Medulla oblongata (tissue), 1 donor: ENCODE measurements at regions not wholly inside any gene's neighbourhood (a gene's known extent, or its start where the extent isn't known, plus 50 kb on each side); places are given as distances from the start of the nearest gene placed in this dataset.
"Not testable (repeated sequence)": the region's sequence is repeated elsewhere in the genome, so short reads cannot be mapped to it uniquely, and the experiment has no call there.

ENCODE experiments used
- DNase-seq: peaks from one replicate; pipeline ENCODE4 v3.0.0-alpha.2; 2015; ENCODE audit errors: extremely low spot score

GRCh38 chr4:164095313-164096110 lies 601.0 kb downstream of the TMA16 start:
- DNase-seq = no peak

DNA sequence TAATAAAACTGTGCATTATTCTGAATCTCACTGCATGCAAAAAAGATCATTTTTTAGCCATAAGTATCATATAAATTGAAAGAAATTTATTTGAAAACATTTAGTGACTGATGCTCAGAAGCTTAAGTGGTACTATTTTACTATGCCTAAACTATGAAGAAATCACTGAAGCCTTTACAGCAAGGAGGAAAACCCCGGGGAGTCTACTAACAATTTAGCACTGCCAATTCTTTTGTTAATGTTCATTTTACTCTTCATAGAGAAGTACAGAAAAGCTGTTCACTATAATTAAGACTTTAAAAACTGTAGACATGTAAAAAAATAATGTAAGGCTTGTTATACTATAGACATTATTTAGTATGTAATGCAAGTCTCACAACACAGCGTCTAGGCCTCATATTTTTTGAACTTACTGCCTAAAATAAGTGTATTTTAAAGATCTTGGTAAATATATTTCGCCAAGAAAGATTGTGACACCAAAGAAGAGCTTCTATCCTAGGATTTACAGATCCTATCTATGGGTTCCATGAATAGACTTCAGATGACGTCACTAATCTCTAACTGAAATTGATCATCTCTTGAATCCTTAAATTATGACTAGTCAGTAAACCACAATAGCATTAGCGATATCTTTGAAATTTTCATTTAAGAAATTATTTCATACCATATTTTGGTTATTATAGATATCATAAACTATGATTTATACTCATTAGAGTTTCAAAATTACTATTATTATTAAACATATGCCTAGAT lies 602.5 kb downstream of the TMA16 start:
- no peak for DNase-seq

DNA sequence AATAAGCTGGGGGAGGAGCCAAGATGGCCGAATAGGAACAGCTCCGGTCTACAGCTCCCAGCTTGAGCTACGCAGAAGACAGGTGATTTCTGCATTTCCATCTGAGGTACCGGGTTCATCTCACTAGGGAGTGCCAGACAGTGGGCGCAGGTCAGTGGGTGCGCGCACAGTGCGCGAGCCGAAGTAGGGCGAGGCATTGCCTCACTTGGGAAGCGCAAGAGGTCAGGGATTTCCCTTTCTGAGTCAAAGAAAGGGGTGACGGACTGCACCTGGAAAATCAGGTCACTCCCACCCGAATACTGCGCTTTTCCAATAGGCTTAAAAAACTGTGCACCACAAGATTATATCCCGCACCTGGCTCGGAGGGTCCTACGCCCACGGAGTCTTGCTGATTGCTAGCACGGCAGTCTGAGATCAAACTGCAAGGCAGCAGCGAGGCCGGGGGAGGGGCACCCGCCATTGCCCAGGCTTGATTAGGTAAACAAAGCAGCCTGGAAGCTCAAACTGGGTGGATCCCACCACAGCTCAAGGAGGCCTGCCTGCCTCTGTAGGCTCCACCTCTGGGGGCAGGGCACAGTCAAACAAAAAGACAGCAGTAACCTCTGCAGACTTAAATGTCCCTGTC lies 606.4 kb downstream of the TMA16 start:
- DNase-seq = not testable (repeated sequence)

GRCh38 chr4:164108971-164109370 lies 614.5 kb downstream of the TMA16 start:
- no peak for DNase-seq

GRCh38 chr4:164109503-164109902 lies 615.0 kb downstream of the TMA16 start:
- DNase-seq = no peak

DNA sequence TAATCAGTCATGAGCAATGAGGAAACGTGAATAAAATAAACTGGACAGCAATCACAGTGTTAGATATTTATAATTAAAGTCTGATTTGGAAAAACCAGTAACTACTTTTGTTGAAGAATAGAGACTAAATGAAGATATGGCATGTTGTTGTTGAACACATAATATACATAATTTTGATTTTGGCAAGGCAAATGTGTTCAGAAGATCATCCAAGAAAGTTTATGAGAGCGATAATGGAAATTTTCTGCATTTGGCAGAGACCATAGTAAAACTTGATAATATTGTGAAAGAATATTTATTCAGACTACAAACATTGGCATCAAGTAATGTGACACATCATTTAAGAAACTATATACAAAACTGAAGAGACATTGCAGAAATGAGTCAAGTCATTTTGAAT lies 620.7 kb downstream of the TMA16 start:
- no peak for DNase-seq

DNA sequence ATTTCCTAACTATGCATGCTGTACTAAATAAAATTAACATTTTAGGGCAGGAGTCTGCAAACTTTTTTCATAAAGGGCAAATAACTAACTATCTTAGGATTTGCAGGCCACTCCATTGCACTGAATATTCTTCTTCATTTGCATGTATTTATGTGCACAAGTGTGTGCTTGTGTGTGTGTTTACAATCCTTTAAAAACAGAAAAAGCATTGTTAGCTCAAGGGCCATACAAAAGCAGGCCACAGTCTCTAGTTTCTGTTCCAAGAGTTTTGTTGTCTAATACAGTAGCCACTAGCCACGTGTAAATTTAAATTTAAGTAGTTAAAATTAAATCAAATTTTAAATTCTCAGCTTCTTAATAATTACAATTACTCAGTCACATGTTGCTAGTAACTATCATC lies 621.8 kb downstream of the TMA16 start:
- DNase-seq = peak; percentile 78

DNA sequence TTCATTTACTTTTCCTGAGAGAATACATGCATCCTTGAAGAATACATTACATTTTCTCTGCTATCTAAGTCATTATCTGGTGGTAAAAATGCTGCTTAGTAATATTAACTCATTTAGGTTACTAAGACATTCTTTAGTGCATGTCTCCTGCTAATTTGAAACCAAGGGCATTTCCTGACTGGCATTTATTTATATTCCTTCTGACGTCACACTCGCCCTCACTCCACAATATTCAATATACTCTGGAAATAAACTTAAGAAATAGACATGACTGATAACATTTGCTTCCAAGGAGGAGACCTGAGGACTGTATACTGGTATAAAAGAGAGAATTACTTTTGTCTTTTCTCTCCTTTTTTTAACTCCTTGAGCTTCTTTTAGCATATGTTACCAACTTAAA lies 619.5 kb upstream of the SMIM31 start:
- DNase-seq = no peak

GRCh38 chr4:164136180-164136616 lies 617.7 kb upstream of the SMIM31 start:
- DNase-seq = no peak

- DNase-seq = no peak
Measured at GRCh38 chr4:164138521-164138920, 615.4 kb upstream of the SMIM31 start.

- no peak for DNase-seq
Measured at GRCh38 chr4:164139291-164139690, 614.6 kb upstream of the SMIM31 start.

- DNase-seq = not testable (repeated sequence)
Measured at GRCh38 chr4:164141755-164142375, 612.1 kb upstream of the SMIM31 start.

DNA sequence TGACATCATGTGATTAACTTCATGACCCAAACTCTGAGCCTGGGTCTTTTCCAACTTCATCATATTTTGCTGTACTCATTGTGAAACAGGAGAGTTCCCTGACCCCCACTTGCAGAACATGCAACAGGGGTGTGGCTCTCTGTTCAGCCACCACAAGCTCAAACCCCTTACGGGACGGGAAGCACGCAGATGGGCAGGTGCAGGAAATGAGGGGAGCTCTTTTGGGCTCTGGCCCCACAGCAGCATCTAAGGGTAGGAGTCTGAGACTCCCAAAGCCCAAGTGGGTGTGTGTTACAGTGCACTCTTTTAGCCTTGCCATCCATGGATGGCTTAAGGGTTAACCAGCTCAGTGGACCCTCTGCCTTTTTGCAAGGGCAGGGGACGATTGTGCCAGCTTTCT lies 599.5 kb upstream of the SMIM31 start:
- no peak for DNase-seq

- DNase-seq = no peak
Measured at GRCh38 chr4:164169591-164169990, 584.3 kb upstream of the SMIM31 start.

DNA sequence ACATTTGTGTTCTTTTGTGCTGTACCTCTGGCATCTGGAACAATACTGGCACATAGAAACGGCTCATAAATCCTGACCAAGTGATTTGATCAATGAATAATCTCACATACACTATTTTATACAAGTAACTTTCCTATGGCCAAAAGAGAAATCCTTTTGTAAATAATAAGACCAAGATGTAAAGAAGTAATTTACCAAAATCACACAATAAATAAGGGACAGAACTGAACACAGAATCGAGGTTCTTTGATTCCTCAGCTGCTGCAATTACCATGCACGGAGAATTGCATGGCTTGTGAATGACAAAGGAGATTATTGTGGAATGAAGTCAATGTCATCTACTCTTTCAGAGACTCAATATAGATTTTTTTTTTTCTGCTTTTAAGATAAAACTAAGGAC lies 576.8 kb upstream of the SMIM31 start:
- DNase-seq = peak; percentile 75

DNA sequence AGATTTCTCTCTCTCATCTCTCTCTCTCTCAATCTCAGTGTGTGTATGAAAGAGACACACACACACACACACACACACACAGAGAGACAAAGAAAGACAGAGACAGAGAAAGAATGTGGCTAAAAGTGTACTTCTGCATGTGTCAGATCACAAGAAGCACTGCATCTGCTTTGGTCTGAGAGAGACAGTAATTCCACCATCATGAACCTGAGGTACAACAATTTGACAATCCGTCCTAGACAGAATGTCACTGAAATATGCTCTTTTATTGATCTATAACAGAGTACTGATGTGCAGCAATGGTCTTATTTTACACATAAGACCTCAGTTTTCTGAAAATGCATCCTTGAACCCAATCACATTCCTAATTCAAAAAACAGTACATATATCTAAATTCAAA lies 576.2 kb upstream of the SMIM31 start:
- peak; percentile 46 for DNase-seq

DNA sequence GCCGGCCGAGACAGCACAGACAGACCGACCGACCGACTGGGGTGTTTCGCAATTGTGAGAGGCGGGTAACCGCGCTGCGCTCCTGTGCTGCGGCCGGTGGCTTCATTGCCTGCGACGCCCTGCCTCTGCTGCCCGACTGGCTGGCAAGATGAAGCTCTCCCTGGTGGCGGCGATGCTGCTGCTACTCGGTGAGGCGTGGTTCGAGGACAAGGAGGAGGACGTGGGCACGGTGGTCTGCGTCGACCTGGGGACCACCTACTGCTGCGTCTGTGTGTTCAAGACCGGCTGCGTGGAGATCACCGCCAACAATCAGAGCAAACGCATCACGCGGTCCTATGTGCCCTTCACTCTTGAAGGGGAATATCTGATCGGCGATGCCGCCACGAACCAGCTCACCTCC lies 565.7 kb upstream of the SMIM31 start:
- no peak for DNase-seq

DNA sequence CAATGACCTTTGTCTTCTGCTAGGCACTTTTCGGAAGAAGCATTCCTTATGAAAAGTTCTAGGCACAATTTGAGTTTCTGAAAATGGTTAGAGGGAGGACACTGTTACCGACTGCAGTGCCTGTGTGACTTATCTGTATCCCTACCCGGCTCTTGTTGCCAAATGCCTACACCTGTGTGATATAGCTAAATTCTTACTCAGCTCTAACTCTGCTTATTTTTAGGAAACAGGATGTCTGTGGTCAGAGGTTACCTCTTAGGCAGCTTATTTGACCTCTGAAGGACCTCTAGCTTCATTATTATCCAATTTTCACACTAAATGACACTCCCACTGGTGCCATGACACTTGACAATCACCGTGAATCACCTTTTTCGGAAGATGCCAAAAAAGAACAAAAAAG lies 561.1 kb upstream of the SMIM31 start:
- DNase-seq = no peak

DNA sequence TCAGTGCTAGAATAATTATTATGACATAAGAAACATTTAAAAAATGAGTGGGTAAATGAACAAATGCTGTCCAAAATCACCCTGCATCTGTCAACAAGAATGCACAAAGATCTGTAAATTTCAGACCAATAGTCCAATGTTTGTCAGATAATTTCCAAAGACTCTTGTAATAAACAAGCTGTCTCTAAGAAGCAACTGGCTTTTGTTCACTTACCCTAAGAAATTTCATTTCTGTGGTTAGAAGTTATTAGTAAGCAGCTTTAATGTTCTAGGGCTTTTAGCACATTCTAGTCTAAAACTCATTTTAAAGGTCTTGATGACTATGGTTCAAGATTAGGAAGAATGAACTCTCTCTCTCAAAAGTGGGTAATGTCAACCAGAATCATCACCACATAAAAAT lies 560.3 kb upstream of the SMIM31 start:
- no peak for DNase-seq

- no peak for DNase-seq
Measured at GRCh38 chr4:164197556-164197955, 556.4 kb upstream of the SMIM31 start.

DNA sequence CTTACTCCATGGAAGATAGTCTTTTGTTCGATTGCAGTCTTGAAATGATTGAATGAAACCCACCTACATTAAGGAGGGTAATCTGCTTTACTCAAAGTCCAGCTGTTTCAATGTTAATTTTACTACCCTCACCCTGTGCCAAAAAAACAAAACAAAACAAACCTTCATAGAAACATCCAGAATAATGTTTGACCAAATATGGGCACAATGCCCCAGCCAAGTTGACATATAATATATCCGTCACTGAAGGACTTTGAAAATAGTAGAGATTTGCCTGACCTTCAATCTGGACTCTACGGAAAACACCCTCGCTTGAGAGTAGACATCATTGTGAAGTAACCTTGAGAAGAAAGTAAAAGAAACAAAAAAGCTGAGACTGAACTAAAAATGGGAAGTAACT lies 550.5 kb upstream of the SMIM31 start:
- no peak for DNase-seq

DNA sequence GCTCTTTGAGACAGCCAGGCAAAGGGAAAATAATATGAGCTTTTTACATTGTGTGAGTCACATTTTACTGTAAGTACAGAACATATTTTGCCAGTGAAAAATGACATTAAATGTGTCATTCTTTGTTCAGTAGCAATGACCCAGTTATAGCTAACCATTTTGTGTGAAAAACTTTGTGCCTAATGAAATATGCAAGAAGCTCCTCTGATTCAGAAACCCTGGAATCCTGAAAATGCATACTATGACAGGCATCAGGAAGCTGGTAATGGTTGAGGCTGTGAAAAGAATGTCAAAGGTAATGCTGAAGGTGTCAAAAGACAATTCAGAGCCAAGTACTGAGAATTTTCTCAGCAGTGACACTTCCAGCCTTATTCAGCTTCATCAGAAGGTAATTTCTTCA lies 549.5 kb upstream of the SMIM31 start:
- no peak for DNase-seq
